NT2/D1 (cell line): ENCODE measurements at regions not wholly inside any gene's neighbourhood (a gene's known extent, or its start where the extent isn't known, plus 50 kb on each side); places are given as distances from the start of the nearest gene placed in this dataset.

ENCODE experiments used
- SUZ12 ChIP-seq: IDR thresholded peaks from 2 replicates; pipeline ENCODE4 v1.6.1; 2011; ENCODE audit not compliant: insufficient read length, insufficient read depth; ENCODE audit errors: extremely low read depth
- YY1 ChIP-seq: IDR thresholded peaks from 2 replicates; pipeline ENCODE4 v1.6.1; 2011; ENCODE audit not compliant: insufficient read length, insufficient read depth
- ZNF274 ChIP-seq: IDR thresholded peaks from 2 replicates; pipeline ENCODE4 v1.6.1; 2011; ENCODE audit warnings: mild to moderate bottlenecking, low read depth, low read length

DNA sequence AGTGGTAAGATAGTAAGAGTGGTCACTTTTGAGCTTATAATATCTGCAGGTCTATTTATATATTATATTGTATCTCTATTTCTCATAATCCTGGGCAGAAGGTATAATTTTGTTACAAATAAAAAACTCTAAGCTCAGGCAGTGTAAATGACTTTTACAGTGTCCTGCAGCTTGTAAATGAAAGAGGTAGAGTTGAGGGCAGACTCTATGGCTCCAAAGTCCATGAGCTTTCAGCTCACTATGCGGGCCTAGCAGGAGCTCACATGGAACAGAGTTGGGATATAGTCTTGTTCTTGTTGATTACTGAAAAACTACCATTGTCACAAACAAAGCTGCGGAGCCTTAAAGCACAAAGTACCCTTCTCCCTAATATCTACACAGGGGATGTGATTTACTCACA is 361.4 kb downstream of the LNPK start:
- TF ChIP-seq ZNF274 = no peak
- TF ChIP-seq SUZ12 = no peak
- TF ChIP-seq YY1 = no peak
